ENCODE measurements at regions not wholly inside any gene's neighbourhood (a gene's known extent, or its start where the extent isn't known, plus 50 kb on each side); places are given as distances from the start of the nearest gene placed in this dataset.

- TF ChIP-seq CTCF (IDR thresholded peaks at IDR 0.05): no peak
- Histone ChIP-seq H3K27me3 (no peaks in the 10 kb centered on the region), H3K9me3 (no peaks in the 10 kb centered on the region), H3K4me1 (no peaks in the 10 kb centered on the region), H3K4me3 (no peak overlapping the region), H3K27ac (no peak overlapping the region), H3K36me3 (no peaks in the 10 kb centered on the region)
- ATAC-seq: no peak
- intact Hi-C loops (cut with DNase I): no loop called here
- DNase-seq: no peak
These were observed 50.0 kb upstream of the EDAR start for GRCh38 chr2:109038992-109039391.
